Keratinocyte (primary cell): ENCODE measurements at regions not wholly inside any gene's neighbourhood (a gene's known extent, or its start where the extent isn't known, plus 50 kb on each side); places are given as distances from the start of the nearest gene placed in this dataset.

Experiments used
- EZH2 ChIP-seq: IDR thresholded peaks from one replicate; pipeline ENCODE4 v1.6.1; 2012; ENCODE audit warnings: inconsistent platforms, mild to moderate bottlenecking, low read length, moderate library complexity
- TF ChIP-seq, protein P1 (sequence below), 3 experiments: IDR thresholded peaks in 1 of 3; conservative IDR thresholded peaks in 1 of 3; optimal IDR thresholded peaks in 1 of 3; 2 replicates in 2 of 3; 3 replicates in 1 of 3; pipeline versions ENCODE3 to v1.5.1; 2011; ENCODE audit warnings: low read length in 3 of 3, mild to moderate bottlenecking in 3 of 3, moderate library complexity in 2 of 3, control low read depth in 1 of 3, inconsistent platforms in 1 of 3; ENCODE audit not compliant: insufficient read depth in 2 of 3; ENCODE audit errors: extremely low read depth in 1 of 3

DNA sequence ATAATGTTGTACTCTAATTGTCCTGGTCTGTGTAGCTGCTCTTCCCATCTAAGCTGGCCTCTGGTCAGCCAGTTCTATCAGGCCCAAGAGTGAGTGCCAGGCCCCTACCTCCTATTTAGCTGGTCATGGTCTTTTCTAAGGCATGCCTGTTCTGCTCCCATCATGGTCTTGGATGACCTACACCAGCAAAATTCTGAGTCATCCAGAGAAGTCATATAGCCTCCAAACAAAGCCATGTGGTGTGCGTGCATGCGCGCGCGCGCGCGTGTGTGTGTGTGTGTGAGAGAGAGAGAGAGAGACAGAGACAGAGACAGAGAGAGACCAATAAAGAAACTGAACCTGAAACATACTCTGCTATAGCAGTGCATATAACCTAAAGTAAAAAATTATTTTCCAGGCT lies 254.4 kb downstream of the BRINP2 start:
- TF ChIP-seq, protein P1, sequence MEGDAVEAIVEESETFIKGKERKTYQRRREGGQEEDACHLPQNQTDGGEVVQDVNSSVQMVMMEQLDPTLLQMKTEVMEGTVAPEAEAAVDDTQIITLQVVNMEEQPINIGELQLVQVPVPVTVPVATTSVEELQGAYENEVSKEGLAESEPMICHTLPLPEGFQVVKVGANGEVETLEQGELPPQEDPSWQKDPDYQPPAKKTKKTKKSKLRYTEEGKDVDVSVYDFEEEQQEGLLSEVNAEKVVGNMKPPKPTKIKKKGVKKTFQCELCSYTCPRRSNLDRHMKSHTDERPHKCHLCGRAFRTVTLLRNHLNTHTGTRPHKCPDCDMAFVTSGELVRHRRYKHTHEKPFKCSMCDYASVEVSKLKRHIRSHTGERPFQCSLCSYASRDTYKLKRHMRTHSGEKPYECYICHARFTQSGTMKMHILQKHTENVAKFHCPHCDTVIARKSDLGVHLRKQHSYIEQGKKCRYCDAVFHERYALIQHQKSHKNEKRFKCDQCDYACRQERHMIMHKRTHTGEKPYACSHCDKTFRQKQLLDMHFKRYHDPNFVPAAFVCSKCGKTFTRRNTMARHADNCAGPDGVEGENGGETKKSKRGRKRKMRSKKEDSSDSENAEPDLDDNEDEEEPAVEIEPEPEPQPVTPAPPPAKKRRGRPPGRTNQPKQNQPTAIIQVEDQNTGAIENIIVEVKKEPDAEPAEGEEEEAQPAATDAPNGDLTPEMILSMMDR (optimal IDR thresholded peaks at IDR 0.05 in 1 of 3, IDR thresholded peaks at IDR 0.05 in 1 of 3, conservative IDR thresholded peaks at IDR 0.05 in 1 of 3; ENCODE audit: extremely low read depth in 1 of 3, insufficient read depth in 2 of 3, low read length in 3 of 3): no peak
- TF ChIP-seq EZH2: no peak
